ENCODE measurements at regions not wholly inside any gene's neighbourhood (a gene's known extent, or its start where the extent isn't known, plus 50 kb on each side); places are given as distances from the start of the nearest gene placed in this dataset.

DNA sequence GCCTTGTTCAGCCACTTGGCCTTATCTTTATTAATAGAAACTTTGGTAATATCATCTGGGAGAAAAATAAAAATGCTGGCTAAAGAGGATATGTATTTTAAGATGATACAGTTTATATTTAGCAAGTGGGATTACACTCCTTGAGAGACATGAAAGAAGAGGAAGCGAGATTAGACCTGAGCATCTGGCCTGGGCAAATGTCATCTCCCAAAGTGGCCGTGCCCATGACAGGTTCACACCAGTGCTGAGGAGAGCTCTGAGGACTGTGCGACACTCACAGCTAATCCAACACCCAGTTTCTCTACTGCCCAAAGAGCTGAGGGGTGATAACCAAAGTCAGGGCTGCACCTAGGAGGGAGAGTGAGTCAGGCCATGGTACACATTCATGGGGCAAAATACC, 121.7 kb upstream of the DUSP10 start:
- TF ChIP-seq, protein P1, sequence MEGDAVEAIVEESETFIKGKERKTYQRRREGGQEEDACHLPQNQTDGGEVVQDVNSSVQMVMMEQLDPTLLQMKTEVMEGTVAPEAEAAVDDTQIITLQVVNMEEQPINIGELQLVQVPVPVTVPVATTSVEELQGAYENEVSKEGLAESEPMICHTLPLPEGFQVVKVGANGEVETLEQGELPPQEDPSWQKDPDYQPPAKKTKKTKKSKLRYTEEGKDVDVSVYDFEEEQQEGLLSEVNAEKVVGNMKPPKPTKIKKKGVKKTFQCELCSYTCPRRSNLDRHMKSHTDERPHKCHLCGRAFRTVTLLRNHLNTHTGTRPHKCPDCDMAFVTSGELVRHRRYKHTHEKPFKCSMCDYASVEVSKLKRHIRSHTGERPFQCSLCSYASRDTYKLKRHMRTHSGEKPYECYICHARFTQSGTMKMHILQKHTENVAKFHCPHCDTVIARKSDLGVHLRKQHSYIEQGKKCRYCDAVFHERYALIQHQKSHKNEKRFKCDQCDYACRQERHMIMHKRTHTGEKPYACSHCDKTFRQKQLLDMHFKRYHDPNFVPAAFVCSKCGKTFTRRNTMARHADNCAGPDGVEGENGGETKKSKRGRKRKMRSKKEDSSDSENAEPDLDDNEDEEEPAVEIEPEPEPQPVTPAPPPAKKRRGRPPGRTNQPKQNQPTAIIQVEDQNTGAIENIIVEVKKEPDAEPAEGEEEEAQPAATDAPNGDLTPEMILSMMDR (IDR thresholded peaks at IDR 0.05 in 4 of 5, conservative IDR thresholded peaks at IDR 0.05 in 1 of 5): no peak
- no peak for TF ChIP-seq POLR2A (IDR thresholded peaks at IDR 0.05)
